GM10266 (cell line): ENCODE measurements at regions not wholly inside any gene's neighbourhood (a gene's known extent, or its start where the extent isn't known, plus 50 kb on each side); places are given as distances from the start of the nearest gene placed in this dataset.
"Not testable (repeated sequence)": the region's sequence is repeated elsewhere in the genome, so short reads cannot be mapped to it uniquely, and the experiment has no call there.

Experiments used
- DNase-seq: peaks from one replicate; pipeline ENCODE4 v3.0.0; 2012; ENCODE audit errors: extremely low spot score
- CTCF ChIP-seq: IDR thresholded peaks from 2 replicates; pipeline ENCODE4 v1.5.1; 2012; ENCODE audit warnings: mild to moderate bottlenecking, low read depth; ENCODE audit not compliant: control insufficient read depth, insufficient read depth; ENCODE audit errors: missing control alignments

DNA sequence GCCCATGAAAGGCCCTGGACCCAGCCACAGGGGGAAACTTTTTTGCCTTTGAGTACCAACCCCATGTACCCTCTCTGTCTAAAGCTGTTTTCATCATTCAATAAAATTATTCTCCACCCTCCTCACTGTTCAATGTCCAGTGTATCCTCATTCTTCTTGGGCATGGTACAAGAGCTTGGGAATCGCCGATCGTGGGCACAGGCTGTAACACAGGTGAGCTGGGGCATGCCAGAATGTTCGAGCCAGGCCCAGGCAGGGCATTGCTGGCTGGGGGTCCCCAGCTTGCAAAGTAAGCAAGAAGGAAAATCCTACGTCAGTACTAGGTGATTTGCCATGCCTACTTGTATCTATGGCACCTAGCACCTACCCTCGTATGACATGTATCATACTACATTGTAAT is 162.1 kb upstream of the NOL4 start:
- no peak for DNase-seq
- TF ChIP-seq CTCF: no peak

DNA sequence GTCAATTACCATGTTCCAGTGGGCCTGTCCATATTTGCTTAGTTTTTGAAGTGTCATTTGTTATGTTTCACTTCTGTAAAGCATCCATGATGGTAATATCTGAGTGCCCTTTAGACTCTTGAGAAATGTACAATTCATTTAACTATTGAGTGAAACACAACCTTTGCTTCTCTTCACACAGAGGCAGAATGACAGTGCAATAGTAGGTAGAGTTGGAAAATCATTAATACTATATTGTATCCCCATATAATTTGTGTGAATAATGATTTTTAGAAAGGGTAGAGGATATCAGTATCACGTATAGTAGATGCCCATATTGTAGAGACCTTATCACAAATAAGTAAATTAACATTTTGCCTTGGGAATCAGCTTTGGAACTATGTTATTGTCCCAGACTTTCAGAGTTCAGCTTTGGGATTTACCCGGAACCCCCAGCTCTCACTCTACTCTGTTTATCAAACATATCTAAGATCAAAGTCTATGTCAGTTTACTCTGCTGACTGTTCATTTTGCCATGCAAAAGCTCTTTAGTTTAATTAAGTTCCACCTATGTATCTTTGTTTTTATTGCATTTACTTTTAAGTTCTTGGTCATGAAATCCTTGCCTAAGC is 172.7 kb upstream of the NOL4 start:
- TF ChIP-seq CTCF: no peak
- no peak for DNase-seq

GRCh38 chr18:34399892-34400291 is 175.2 kb upstream of the NOL4 start:
- DNase-seq: no peak
- TF ChIP-seq CTCF: no peak

DNA sequence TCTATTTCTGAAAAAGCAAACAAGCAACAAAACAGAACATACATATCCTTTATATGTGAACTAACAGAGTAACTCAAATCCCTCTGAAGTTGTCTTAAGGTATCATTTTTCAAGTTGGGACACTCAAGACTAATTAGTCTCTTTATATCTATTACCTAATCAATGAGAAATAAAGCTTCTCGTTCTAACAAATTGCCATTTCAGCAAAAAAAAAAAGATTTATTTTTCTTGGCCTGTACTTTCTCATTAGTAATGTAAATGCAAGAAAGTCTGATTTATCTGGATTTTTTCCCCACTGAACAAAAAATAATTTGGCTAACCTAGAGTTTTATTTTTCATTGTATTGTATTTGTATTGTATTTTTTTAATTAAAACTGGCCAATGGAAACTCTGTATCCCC is 176.1 kb upstream of the NOL4 start:
- no peak for TF ChIP-seq CTCF
- no peak for DNase-seq

- DNase-seq: no peak
- TF ChIP-seq CTCF: no peak
These were observed 177.1 kb upstream of the NOL4 start for GRCh38 chr18:34401775-34402174.

DNA sequence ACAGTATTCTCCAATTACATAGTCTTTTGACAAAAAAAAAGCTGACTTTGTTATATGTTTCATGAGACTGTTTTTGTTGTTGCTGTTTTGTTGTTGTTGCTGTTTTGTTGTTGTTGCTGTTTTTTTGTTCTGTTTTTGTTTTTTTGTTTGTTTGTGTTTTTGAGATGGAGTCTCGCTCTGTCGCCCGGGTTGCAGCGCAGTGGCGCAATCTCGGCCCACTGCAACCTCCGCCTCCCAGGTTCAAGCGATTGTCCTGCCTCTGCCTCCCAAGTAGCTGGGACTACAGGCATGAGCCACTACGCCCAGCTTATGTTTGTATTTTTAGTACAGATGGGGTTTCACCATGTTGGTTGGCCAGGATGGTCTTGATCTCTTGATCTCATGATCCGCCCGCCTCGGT is 182.8 kb upstream of the NOL4 start:
- not testable (repeated sequence) for DNase-seq

- TF ChIP-seq CTCF: no peak
- DNase-seq: no peak
These were observed 187.2 kb upstream of the NOL4 start for GRCh38 chr18:34411952-34412351.

DNA sequence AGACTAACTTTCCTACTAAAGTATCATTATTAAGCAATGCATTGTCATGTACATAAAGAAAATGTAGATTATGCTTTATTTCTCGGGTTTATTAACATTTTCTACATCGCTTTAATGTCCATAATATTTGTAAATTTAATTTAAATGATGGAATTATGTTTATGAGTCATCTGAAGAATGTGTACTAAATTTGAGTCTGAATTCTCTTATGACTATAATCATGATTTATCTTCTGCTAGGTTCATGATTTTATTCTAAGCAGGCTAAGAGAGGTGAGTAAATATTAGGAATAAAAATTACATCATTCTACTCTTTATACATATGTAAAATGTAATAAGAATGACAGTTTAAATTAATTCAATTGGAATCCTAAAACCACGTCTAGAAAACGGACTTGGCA is 206.3 kb upstream of the NOL4 start:
- TF ChIP-seq CTCF: no peak
- no peak for DNase-seq
